ENCODE measurements at regions not wholly inside any gene's neighbourhood (a gene's known extent, or its start where the extent isn't known, plus 50 kb on each side); places are given as distances from the start of the nearest gene placed in this dataset.

GRCh38 chr9:95726756-95727155, 148.7 kb upstream of the ERCC6L2 start:
- TF ChIP-seq CTCF (IDR thresholded peaks at IDR 0.05 in 2 of 3, conservative IDR thresholded peaks at IDR 0.05 in 1 of 3; ENCODE audit: borderline replicate concordance in 1 of 3, insufficient read depth in 1 of 3, low read depth in 2 of 3, low read length in 2 of 3): peak; percentile 49 to 76 (median 74); a peak in 5 of 6 replicates
- no peak for TF ChIP-seq YY1 (IDR thresholded peaks at IDR 0.05; ENCODE audit: extremely low read depth, insufficient replicate concordance, low read depth, low read length)
- TF ChIP-seq, protein P1, sequence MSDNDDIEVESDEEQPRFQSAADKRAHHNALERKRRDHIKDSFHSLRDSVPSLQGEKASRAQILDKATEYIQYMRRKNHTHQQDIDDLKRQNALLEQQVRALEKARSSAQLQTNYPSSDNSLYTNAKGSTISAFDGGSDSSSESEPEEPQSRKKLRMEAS (IDR thresholded peaks at IDR 0.05): no peak
- peak; percentile 71 for TF ChIP-seq RAD21 (IDR thresholded peaks at IDR 0.05; ENCODE audit: low read depth)
- no peak for TF ChIP-seq POLR2AphosphoS5 (IDR thresholded peaks at IDR 0.05; ENCODE audit: low read depth, low read length)
- TF ChIP-seq EGR1 (IDR thresholded peaks at IDR 0.05; ENCODE audit: low read depth): no peak
- TF ChIP-seq, protein P2, sequence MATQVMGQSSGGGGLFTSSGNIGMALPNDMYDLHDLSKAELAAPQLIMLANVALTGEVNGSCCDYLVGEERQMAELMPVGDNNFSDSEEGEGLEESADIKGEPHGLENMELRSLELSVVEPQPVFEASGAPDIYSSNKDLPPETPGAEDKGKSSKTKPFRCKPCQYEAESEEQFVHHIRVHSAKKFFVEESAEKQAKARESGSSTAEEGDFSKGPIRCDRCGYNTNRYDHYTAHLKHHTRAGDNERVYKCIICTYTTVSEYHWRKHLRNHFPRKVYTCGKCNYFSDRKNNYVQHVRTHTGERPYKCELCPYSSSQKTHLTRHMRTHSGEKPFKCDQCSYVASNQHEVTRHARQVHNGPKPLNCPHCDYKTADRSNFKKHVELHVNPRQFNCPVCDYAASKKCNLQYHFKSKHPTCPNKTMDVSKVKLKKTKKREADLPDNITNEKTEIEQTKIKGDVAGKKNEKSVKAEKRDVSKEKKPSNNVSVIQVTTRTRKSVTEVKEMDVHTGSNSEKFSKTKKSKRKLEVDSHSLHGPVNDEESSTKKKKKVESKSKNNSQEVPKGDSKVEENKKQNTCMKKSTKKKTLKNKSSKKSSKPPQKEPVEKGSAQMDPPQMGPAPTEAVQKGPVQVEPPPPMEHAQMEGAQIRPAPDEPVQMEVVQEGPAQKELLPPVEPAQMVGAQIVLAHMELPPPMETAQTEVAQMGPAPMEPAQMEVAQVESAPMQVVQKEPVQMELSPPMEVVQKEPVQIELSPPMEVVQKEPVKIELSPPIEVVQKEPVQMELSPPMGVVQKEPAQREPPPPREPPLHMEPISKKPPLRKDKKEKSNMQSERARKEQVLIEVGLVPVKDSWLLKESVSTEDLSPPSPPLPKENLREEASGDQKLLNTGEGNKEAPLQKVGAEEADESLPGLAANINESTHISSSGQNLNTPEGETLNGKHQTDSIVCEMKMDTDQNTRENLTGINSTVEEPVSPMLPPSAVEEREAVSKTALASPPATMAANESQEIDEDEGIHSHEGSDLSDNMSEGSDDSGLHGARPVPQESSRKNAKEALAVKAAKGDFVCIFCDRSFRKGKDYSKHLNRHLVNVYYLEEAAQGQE (IDR thresholded peaks at IDR 0.05; ENCODE audit: low read depth): no peak
- no peak for TF ChIP-seq EZH2 (IDR thresholded peaks at IDR 0.05)
- no peak for TF ChIP-seq SIN3A (IDR thresholded peaks at IDR 0.05; ENCODE audit: low read depth)
- TF ChIP-seq POLR2A (IDR thresholded peaks at IDR 0.05; ENCODE audit: borderline replicate concordance, extremely low read depth, insufficient read depth, insufficient read length): no peak
